Retinal pigment epithelial cell (primary cell): ENCODE measurements at regions not wholly inside any gene's neighbourhood (a gene's known extent, or its start where the extent isn't known, plus 50 kb on each side); places are given as distances from the start of the nearest gene placed in this dataset.
"Not testable (repeated sequence)": the region's sequence is repeated elsewhere in the genome, so short reads cannot be mapped to it uniquely, and the experiment has no call there.

Experiments used
- DNase-seq: peaks from one replicate; pipeline ENCODE4 v3.0.0-alpha.2; 2010; ENCODE audit warnings: low read depth
- H3K4me3 ChIP-seq: 2 replicates; pipeline ENCODE4 v1.5.1; 2011; ENCODE audit warnings: mild to moderate bottlenecking, low read length, control low read depth, moderate library complexity
- CTCF ChIP-seq: conservative IDR thresholded peaks from 2 replicates; pipeline ENCODE4 v1.5.1; 2011; ENCODE audit warnings: low read depth, low read length, control low read depth, inconsistent platforms

GRCh38 chr3:20250314-20250713, 64.3 kb upstream of the SGO1 start:
- no peak for TF ChIP-seq CTCF
- no peak overlapping the region for H3K4me3 ChIP-seq
- DNase-seq, result no peak

DNA sequence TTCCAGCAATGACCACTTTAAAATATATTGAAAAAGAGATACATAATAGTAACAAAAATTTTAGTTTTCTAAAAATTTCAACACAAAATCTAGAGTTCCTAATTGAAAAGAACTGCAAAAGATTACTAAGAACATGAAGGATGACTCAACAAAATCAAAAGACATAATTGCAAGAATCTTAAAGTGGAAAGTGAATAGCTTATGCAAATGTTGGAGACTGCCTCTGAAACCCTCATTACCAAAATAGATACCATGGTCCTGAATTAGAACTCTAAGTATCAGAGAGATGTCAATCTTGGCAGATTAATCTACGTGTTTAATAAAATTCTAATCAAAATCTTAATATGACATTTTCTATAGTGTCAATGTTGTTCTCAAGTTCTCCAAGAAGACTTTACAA, 60.7 kb upstream of the SGO1 start:
- H3K4me3 ChIP-seq, result no peak overlapping the region
- no peak for DNase-seq
- TF ChIP-seq CTCF, result no peak

DNA sequence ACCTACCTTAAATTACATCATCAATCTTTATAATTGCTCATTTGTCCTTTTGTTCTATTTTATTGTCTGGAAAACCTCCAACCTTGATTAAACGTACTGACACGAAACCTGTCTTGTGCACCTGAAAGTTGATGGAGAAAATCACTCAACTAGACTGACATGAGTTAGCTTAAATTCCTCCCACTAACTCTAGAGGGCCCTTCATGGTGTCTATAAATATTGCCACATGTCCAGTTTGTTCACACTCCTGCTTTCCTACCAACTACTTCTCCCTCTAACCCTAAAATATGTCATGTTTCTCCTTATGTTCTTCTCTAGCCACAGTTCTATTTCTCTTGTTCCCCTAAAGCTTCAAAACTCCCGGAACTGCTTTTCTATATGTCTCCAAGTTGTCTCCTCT, 59.8 kb upstream of the SGO1 start:
- DNase-seq, result no peak
- no peak for TF ChIP-seq CTCF
- H3K4me3 ChIP-seq, result no peak overlapping the region

- no peak for TF ChIP-seq CTCF
- H3K4me3 ChIP-seq, result no peak overlapping the region
- no peak for DNase-seq
Measured at GRCh38 chr3:20240154-20240883, 54.3 kb upstream of the SGO1 start.

DNA sequence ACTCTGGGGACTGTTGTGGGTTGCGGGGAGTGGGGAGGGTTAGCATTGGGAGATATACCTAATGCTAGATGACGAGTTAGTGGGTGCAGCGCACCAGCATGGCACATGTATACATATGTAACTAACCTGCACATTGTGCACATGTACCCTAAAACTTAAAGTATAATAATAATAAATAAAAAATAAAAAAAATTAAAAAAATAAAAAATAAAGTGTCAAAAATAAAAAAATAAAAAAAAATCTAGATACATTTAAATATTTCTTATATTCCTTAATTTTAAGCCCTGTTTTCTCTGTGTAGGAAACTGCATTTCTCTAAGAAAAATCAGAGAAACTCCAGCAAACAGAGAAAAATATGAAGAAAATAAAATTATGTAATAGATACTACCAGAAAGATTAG, 52.2 kb upstream of the SGO1 start:
- not testable (repeated sequence) for H3K4me3 ChIP-seq, DNase-seq

- H3K4me3 ChIP-seq, result no peak overlapping the region
- TF ChIP-seq CTCF, result no peak
- no peak for DNase-seq
Measured at GRCh38 chr3:20236603-20237002, 50.6 kb upstream of the SGO1 start.
